Skin epidermis (tissue), 12 donors: ENCODE measurements at regions not wholly inside any gene's neighbourhood (a gene's known extent, or its start where the extent isn't known, plus 50 kb on each side); places are given as distances from the start of the nearest gene placed in this dataset.
"Not testable (repeated sequence)": the region's sequence is repeated elsewhere in the genome, so short reads cannot be mapped to it uniquely, and the experiment has no call there.

ENCODE experiments used
- H3K27ac ChIP-seq, 21 experiments: fragments of 200-600 bp; sonication (generic) in 11 of 21; one replicate each; pipeline ENCODE4 v1.5.0; 2020; ENCODE audit warnings: mild to moderate bottlenecking in 3 of 21, inconsistent platforms in 2 of 21, moderate library complexity in 2 of 21
- H3K4me3 ChIP-seq, 7 experiments: fragments of 200-600 bp; sonication (generic) in 2 of 7; one replicate each; pipeline ENCODE4 v1.5.0; 2020; ENCODE audit warnings: inconsistent platforms in 2 of 7, mild to moderate bottlenecking in 2 of 7, moderate library complexity in 1 of 7

- no peak overlapping the region for H3K4me3 ChIP-seq
- no peak overlapping the region for H3K27ac ChIP-seq
Measured at GRCh38 chr9:106785200-106785599, 77.8 kb upstream of the ZNF462 start.

GRCh38 chr9:106788021-106788420 lies 74.9 kb upstream of the ZNF462 start:
- not testable (repeated sequence) for H3K27ac ChIP-seq

GRCh38 chr9:106795031-106795430 lies 67.9 kb upstream of the ZNF462 start:
- H3K4me3 ChIP-seq, result no peak overlapping the region
- H3K27ac ChIP-seq, result no peak overlapping the region

More at GRCh38 chr9:106788021-106788420, 74.9 kb upstream of the ZNF462 start:
- H3K4me3 ChIP-seq, result not testable (repeated sequence)

- H3K27ac ChIP-seq, result no peak overlapping the region
- no peak overlapping the region for H3K4me3 ChIP-seq
Measured at GRCh38 chr9:106796771-106797170, 66.2 kb upstream of the ZNF462 start.

- Histone ChIP-seq H3K27ac (no peak overlapping the region), H3K4me3 (no peak overlapping the region)
Measured at GRCh38 chr9:106797299-106797698, 65.7 kb upstream of the ZNF462 start.

- H3K4me3 ChIP-seq, result no peak overlapping the region
- peak overlapping the region in 1 of 21 experiments; percentile 34 for H3K27ac ChIP-seq
Measured at GRCh38 chr9:106798016-106798799, 64.8 kb upstream of the ZNF462 start.

GRCh38 chr9:106799152-106799551 lies 63.8 kb upstream of the ZNF462 start:
- Histone ChIP-seq H3K27ac (peak overlapping the region in 1 of 21 experiments; percentile 34), H3K4me3 (no peak overlapping the region)

- H3K27ac ChIP-seq, result no peak overlapping the region
- H3K4me3 ChIP-seq, result no peak overlapping the region
Measured at GRCh38 chr9:106800701-106801270, 62.2 kb upstream of the ZNF462 start.

GRCh38 chr9:106801816-106802215 lies 61.1 kb upstream of the ZNF462 start:
- Histone ChIP-seq H3K4me3 (no peak overlapping the region), H3K27ac (no peak overlapping the region)
